Smooth muscle cell (in vitro differentiated cells): ENCODE measurements at regions not wholly inside any gene's neighbourhood (a gene's known extent, or its start where the extent isn't known, plus 50 kb on each side); places are given as distances from the start of the nearest gene placed in this dataset.

ENCODE experiments used
- DNase-seq: peaks from one replicate; lab custom pipeline; 2025; ENCODE audit not compliant: unreplicated experiment; lab: John Stamatoyannopoulos, UW
- H2AFZ ChIP-seq: fragments of 200-600 bp; sonication (generic); 2 replicates; pipeline ENCODE4 v1.6.0; 2016; ENCODE audit warnings: antibody characterized with exemption, low read depth, mild to moderate bottlenecking
- H3F3A ChIP-seq: fragments of 200-600 bp; sonication (generic); 2 replicates; pipeline ENCODE4 v1.6.0; 2017; ENCODE audit warnings: antibody characterized with exemption, low read depth
- H3K27ac ChIP-seq: fragments of 200-600 bp; sonication (generic); 2 replicates; pipeline ENCODE4 v1.5.1; 2016; ENCODE audit warnings: low read depth, mild to moderate bottlenecking
- H3K27me3 ChIP-seq: fragments of 200-600 bp; sonication (generic); 2 replicates; pipeline ENCODE4 v1.6.1; 2016; ENCODE audit warnings: low read depth, mild to moderate bottlenecking
- H3K36me3 ChIP-seq: fragments of 200-600 bp; sonication (generic); 2 replicates; pipeline ENCODE4 v1.5.1; 2016; ENCODE audit warnings: low read depth
- H3K4me1 ChIP-seq: fragments of 200-600 bp; sonication (generic); 2 replicates; pipeline ENCODE4 v1.5.1; 2016; ENCODE audit warnings: low read depth
- H3K4me2 ChIP-seq: fragments of 200-600 bp; sonication (generic); 2 replicates; pipeline ENCODE4 v1.6.0; 2016; ENCODE audit warnings: mild to moderate bottlenecking
- H3K4me3 ChIP-seq: fragments of 200-600 bp; sonication (generic); 2 replicates; pipeline ENCODE4 v1.5.1; 2016; ENCODE audit warnings: mild to moderate bottlenecking
- H3K79me2 ChIP-seq: fragments of 200-600 bp; sonication (generic); 2 replicates; pipeline ENCODE4 v1.6.0; 2016; ENCODE audit warnings: low read depth, mild to moderate bottlenecking
- H3K9ac ChIP-seq: fragments of 200-600 bp; sonication (generic); 2 replicates; pipeline ENCODE4 v1.6.0; 2016; ENCODE audit warnings: low read depth
- H3K9me3 ChIP-seq: fragments of 200-600 bp; sonication (generic); replicated peaks from 2 replicates; pipeline ENCODE4 v1.5.1; 2016; ENCODE audit warnings: low read depth
- H4K20me1 ChIP-seq: fragments of 200-600 bp; sonication (generic); 2 replicates; pipeline ENCODE4 v1.6.0; 2016; ENCODE audit warnings: low read depth
- WGBS: methylation state at CpG from one replicate; pipeline ENCODE4 v1.1.7; 2016; ENCODE audit warnings: low lambda C conversion rate; 5-methylcytosine and 5-hydroxymethylcytosine counted together
- TF ChIP-seq, protein P1 (sequence below): fragments of 200-600 bp; sonication (generic); IDR thresholded peaks from 2 replicates; pipeline ENCODE4 v1.5.1; 2017; ENCODE audit warnings: borderline replicate concordance, mild to moderate bottlenecking, antibody characterized with exemption; ENCODE audit not compliant: insufficient read depth, poor library complexity, severe bottlenecking

DNA sequence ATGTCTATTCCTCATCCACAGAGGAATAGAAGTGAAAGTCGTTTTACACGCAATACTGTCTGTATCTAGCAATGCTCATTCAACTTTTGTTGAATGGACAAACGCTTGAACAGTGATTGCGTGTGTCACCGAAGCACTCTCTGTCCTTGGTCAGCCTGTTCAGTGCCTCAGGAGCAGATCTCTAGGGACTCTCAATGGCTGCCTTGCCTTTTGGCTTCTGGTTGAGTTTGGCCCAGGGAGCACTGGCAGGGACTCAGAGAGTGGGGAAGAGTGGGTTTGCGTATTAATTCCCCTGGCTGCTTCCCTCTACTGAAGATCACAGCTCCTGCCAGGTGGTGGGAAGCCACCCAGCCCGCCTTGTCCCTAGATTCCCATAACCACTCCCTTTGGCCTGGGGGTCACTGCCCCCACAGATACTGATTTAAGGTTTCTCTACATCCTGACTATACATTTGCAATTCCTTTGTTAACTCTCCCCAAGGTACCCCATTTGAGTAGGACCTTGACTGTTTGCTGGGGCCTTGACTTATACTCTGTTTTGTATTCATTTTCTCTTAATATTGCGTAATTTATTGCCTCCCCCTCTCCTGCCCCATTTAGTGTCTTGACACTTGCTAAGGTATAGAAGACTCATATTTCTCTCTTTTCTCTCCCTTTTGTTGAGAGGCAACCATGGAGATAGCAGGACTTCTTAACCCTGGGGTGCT is 61.7 kb upstream of the USP24 start:
- DNase-seq = no peak
- Histone ChIP-seq H3K9ac (no peak overlapping the region), H3K27me3 (no peaks in the 10 kb centered on the region), H4K20me1 (no peaks in the 10 kb centered on the region), H3F3A (peaks cover 2% of the 10 kb centered on the region), H3K9me3 (no peaks in the 10 kb centered on the region), H3K4me3 (no peak overlapping the region), H2AFZ (peak overlapping the region; percentile 73), H3K27ac (peak overlapping the region; percentile 31), H3K36me3 (no peaks in the 10 kb centered on the region), H3K79me2 (no peaks in the 10 kb centered on the region), H3K4me1 (no peaks in the 10 kb centered on the region), H3K4me2 (no peak overlapping the region)
- TF ChIP-seq, protein P1, sequence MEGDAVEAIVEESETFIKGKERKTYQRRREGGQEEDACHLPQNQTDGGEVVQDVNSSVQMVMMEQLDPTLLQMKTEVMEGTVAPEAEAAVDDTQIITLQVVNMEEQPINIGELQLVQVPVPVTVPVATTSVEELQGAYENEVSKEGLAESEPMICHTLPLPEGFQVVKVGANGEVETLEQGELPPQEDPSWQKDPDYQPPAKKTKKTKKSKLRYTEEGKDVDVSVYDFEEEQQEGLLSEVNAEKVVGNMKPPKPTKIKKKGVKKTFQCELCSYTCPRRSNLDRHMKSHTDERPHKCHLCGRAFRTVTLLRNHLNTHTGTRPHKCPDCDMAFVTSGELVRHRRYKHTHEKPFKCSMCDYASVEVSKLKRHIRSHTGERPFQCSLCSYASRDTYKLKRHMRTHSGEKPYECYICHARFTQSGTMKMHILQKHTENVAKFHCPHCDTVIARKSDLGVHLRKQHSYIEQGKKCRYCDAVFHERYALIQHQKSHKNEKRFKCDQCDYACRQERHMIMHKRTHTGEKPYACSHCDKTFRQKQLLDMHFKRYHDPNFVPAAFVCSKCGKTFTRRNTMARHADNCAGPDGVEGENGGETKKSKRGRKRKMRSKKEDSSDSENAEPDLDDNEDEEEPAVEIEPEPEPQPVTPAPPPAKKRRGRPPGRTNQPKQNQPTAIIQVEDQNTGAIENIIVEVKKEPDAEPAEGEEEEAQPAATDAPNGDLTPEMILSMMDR = no peak
- WGBS = 96% methylated on average over 8 of the region's 8 CpGs

DNA sequence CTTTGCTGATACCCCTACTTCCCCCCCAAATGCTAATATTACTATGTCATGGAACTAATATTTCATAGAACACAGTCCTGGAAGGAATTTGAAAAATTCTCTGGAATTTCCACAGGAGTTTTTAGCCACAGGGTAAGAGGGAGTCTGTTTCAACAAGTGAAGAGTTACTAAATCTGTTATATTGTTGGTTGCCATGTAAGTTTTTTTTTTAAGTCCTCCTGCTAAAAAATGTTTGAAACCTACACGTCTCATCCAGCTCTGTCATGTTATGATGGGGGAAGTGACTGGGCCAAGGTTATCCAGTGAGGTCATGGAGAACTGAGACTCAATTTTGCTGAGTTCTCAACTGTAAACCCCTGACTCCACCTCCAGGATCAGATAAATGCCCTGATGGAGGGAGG is 60.8 kb upstream of the USP24 start:
- no peaks in the 10 kb centered on the region for H3K79me2 ChIP-seq
- no peaks in the 10 kb centered on the region for H3K27me3 ChIP-seq
- WGBS = 30% methylated on average over 1 of the region's 1 CpG
- peak overlapping the region; percentile 73 for H2AFZ ChIP-seq
- H3K36me3 ChIP-seq = no peaks in the 10 kb centered on the region
- H3K27ac ChIP-seq = peak overlapping the region; percentile 31
- H3K9ac ChIP-seq = no peak overlapping the region
- H3K4me1 ChIP-seq = no peaks in the 10 kb centered on the region
- H3K4me2 ChIP-seq = no peak overlapping the region
- H3K4me3 ChIP-seq = no peak overlapping the region
- TF ChIP-seq, protein P1 = no peak
- no peaks in the 10 kb centered on the region for H4K20me1 ChIP-seq
- H3F3A ChIP-seq = peaks cover 2% of the 10 kb centered on the region
- no peaks in the 10 kb centered on the region for H3K9me3 ChIP-seq
- no peak for DNase-seq

- Histone ChIP-seq H3F3A (peaks cover 2% of the 10 kb centered on the region), H3K4me3 (no peak overlapping the region), H3K79me2 (no peaks in the 10 kb centered on the region), H3K27ac (peak overlapping the region; percentile 31), H3K27me3 (no peaks in the 10 kb centered on the region), H3K9ac (no peak overlapping the region), H3K4me2 (peak overlapping the region; percentile 19), H4K20me1 (no peaks in the 10 kb centered on the region), H3K4me1 (no peaks in the 10 kb centered on the region), H2AFZ (peak overlapping the region; percentile 73), H3K9me3 (no peaks in the 10 kb centered on the region), H3K36me3 (no peaks in the 10 kb centered on the region)
- no peak for DNase-seq
- TF ChIP-seq, protein P1 = no peak
- 59% methylated on average over 12 of the region's 12 CpGs for WGBS
Observed at GRCh38 chr1:55275151-55275748, 60.1 kb upstream of the USP24 start.
